ENCODE measurements at regions not wholly inside any gene's neighbourhood (a gene's known extent, or its start where the extent isn't known, plus 50 kb on each side); places are given as distances from the start of the nearest gene placed in this dataset.

GRCh38 chr14:98960617-98961013 is 311.4 kb downstream of the BCL11B start:
- no peak for TF ChIP-seq EZH2 (IDR thresholded peaks at IDR 0.05; ENCODE audit: borderline replicate concordance, low read depth, low read length, severe bottlenecking)
- TF ChIP-seq MYC (IDR thresholded peaks at IDR 0.05; ENCODE audit: low read depth, low read length) = no peak
- no peak for TF ChIP-seq CTCF (IDR thresholded peaks at IDR 0.05; ENCODE audit: extremely low read depth in 1 of 2, insufficient read depth in 1 of 2, low read depth in 1 of 2, low read length in 2 of 2)
- no peak for TF ChIP-seq GATA2 (IDR thresholded peaks at IDR 0.05; ENCODE audit: insufficient read depth, insufficient read length, low read depth, low read length)
